ENCODE measurements at regions not wholly inside any gene's neighbourhood (a gene's known extent, or its start where the extent isn't known, plus 50 kb on each side); places are given as distances from the start of the nearest gene placed in this dataset.

DNA sequence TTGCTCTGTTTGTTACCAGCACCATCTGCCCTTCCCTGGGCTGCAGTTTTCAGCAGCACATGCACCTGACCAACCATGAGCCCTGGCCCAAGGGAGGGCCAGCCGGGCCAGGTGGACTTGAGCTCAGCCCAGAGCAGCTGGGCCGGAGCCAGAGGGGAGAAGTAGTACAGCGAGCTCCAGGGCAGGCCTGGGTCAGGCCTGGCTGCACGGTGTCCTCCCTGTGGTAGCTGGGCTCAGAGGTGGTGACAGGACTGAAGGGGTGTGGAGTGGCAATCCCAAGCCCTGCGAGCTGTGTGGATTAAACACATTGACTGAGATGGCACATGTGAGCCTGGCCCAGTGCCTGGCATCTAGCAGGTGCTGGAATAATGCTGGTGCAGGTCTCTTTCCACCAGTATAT lies 222.2 kb downstream of the GLI2 start:
- TF ChIP-seq POLR2A (IDR thresholded peaks at IDR 0.05): no peak
- no peaks in the 10 kb centered on the region for H3K27me3 ChIP-seq
- H3K4me3 ChIP-seq: no peak overlapping the region
- H3K27ac ChIP-seq: no peak overlapping the region
- no peaks in the 10 kb centered on the region for H3K36me3 ChIP-seq (replicated peaks in 1 of 2)
- no peaks in the 10 kb centered on the region for H3K9me3 ChIP-seq (replicated peaks in 1 of 3)
- whole genome bisulfite sequencing, 4 donors: 67 to 93% (median 89%) methylated on average over 1 to 5 of the region's 5 CpGs
- DNase-seq: no peak
- H3K4me1 ChIP-seq (replicated peaks in 1 of 2): no peaks in the 10 kb centered on the region
- intact Hi-C loops (cut with DNase I): no loop called here

DNA sequence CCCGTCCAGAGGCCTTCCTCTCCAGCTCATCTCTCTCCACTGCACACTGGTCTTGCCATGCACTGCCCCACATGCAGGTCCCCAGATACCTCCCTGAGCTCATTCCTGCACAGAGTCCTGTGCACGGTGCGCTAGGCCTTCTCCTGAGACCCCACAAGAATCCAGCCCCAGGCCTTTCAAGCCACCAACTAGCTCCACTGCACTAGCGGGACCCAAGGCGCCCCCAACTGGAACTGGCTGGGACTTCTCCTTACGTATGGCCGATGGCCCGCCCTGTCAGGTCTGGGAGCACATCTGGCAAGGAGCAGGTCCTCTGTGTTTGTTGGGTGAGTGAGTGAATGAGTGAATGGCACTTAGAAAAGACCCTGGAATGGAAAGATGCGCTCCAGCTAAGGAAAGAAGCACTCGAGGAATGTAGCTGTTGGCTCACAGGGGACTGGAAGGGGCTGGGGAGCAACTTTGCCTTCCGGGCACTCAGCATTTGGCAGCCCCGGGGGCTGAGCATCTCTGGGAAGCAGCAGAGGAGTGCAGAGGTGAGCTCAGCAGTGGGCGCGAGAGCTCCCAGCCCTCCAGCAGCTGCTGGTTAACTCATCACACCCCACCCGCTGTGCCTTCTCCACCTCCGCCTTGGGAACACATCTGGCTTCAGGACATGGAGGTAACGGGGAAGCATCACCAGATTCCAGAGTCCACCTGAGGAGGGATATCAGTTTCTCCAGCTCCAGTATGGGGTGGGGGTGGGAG lies 223.1 kb downstream of the GLI2 start:
- WGBS, 4 donors: 80 to 92% (median 86%) methylated on average over 10 to 17 of the region's 17 CpGs
- TF ChIP-seq, protein P1, sequence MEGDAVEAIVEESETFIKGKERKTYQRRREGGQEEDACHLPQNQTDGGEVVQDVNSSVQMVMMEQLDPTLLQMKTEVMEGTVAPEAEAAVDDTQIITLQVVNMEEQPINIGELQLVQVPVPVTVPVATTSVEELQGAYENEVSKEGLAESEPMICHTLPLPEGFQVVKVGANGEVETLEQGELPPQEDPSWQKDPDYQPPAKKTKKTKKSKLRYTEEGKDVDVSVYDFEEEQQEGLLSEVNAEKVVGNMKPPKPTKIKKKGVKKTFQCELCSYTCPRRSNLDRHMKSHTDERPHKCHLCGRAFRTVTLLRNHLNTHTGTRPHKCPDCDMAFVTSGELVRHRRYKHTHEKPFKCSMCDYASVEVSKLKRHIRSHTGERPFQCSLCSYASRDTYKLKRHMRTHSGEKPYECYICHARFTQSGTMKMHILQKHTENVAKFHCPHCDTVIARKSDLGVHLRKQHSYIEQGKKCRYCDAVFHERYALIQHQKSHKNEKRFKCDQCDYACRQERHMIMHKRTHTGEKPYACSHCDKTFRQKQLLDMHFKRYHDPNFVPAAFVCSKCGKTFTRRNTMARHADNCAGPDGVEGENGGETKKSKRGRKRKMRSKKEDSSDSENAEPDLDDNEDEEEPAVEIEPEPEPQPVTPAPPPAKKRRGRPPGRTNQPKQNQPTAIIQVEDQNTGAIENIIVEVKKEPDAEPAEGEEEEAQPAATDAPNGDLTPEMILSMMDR (IDR thresholded peaks at IDR 0.05): no peak
- no peaks in the 10 kb centered on the region for H3K9me3 ChIP-seq (replicated peaks in 1 of 3)
- no peaks in the 10 kb centered on the region for H3K4me1 ChIP-seq (replicated peaks in 1 of 2)
- H3K27me3 ChIP-seq: no peaks in the 10 kb centered on the region
- no peak overlapping the region for H3K4me3 ChIP-seq
- intact Hi-C loops (cut with DNase I): no loop called here
- DNase-seq: no peak
- H3K36me3 ChIP-seq (replicated peaks in 1 of 2): no peaks in the 10 kb centered on the region
- H3K27ac ChIP-seq: no peak overlapping the region

DNA sequence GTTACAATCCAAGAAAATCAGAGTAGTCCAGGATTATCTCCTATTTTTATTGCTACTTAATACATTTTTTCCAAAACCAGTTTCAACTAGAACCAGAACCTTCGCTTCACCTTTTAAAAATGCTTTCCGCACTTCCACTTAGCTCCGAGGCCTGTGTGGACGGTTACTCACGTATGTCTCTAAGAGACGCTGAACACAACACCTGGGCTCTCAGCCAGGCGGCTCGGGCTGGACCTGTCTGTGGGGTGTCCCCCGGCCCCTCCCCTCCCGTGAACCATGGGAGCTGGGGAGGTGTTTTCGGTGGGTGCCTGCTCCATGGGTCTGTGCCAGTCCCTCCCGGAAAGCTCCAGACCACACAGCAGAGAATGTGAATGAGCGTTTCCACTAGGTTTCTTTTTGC lies 223.8 kb downstream of the GLI2 start:
- no peak overlapping the region for H3K27ac ChIP-seq
- DNase-seq: peak in 1 of 7 donors; percentile 58
- H3K4me3 ChIP-seq: no peak overlapping the region
- no peak for TF ChIP-seq POLR2A (IDR thresholded peaks at IDR 0.05)
- TF ChIP-seq, protein P1 (IDR thresholded peaks at IDR 0.05): no peak
- H3K4me1 ChIP-seq (replicated peaks in 1 of 2): no peaks in the 10 kb centered on the region
- no peaks in the 10 kb centered on the region for H3K36me3 ChIP-seq (replicated peaks in 1 of 2)
- H3K27me3 ChIP-seq: no peaks in the 10 kb centered on the region
- no peaks in the 10 kb centered on the region for H3K9me3 ChIP-seq (replicated peaks in 1 of 3)
- intact Hi-C loops (cut with DNase I): no loop called here
- WGBS, 4 donors: 68 to 87% (median 80%) methylated on average over 10 to 13 of the region's 13 CpGs

DNA sequence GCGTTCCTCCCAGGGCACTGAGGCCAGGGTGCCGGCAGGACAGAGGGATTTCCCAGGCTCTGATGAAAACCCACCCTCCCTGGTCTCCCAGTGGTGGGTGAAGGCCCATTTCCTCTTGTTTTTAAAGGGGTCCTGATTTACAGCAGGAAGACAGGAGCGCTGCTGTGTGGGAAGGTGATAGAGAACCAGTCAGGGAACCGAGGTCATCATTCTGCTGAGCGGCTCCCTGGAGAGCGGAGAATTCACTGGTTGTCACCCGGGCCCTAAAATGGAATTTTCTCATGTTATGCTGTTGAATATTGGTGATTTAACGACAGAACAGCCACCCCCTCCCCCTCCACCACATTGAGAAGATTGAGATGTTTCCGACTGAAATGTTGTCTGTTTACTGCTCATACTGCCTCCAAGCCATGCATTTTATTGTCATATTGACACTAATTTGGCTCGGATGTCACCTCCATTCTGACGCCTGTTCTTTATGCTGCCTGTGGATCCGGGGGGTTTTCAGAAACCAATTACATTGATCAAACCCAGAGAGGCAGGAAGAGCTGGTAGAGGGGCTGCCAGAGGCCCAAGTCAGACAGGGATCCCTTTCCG lies 225.2 kb downstream of the GLI2 start:
- Histone ChIP-seq H3K27ac (no peak overlapping the region), H3K4me3 (no peak overlapping the region), H3K4me1 (replicated peaks in 1 of 2) (no peaks in the 10 kb centered on the region), H3K9me3 (replicated peaks in 1 of 3) (no peaks in the 10 kb centered on the region), H3K36me3 (replicated peaks in 1 of 2) (no peaks in the 10 kb centered on the region), H3K27me3 (no peaks in the 10 kb centered on the region)
- TF ChIP-seq, protein P1 (IDR thresholded peaks at IDR 0.05): no peak
- TF ChIP-seq POLR2A (IDR thresholded peaks at IDR 0.05): no peak
- WGBS, 4 donors: 80 to 84% (median 83%) methylated on average over 13 of the region's 13 CpGs
- no peak for DNase-seq
- intact Hi-C loops (cut with DNase I): no loop called here

DNA sequence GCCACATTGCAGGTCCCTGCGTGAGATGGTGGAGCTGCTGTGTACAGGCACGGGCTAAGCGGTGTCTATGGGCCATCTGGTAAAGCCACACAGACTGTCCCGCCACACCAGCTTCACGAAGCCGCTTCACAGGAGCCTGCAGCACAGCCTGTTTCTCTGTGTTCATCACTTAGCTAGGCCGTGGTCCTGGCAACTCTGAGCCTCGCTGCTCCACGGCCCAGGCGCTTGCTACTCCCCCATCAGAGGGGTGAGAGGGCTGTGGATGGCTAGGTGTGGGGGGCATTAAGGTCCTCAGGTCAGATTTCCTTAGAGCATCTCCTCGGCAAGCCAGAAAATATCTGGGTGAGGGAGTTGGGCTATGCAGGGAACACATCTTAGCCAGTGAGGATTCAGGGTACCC lies 225.7 kb downstream of the GLI2 start:
- H3K4me1 ChIP-seq (replicated peaks in 1 of 2): no peaks in the 10 kb centered on the region
- 73 to 94% (median 76%) methylated on average over 5 to 11 of the region's 11 CpGs for WGBS, 4 donors
- TF ChIP-seq, protein P1 (IDR thresholded peaks at IDR 0.05): no peak
- TF ChIP-seq POLR2A (IDR thresholded peaks at IDR 0.05): no peak
- H3K27me3 ChIP-seq: no peaks in the 10 kb centered on the region
- H3K4me3 ChIP-seq: no peak overlapping the region
- H3K9me3 ChIP-seq (replicated peaks in 1 of 3): no peaks in the 10 kb centered on the region
- intact Hi-C loops (cut with DNase I): no loop called here
- H3K36me3 ChIP-seq (replicated peaks in 1 of 2): no peaks in the 10 kb centered on the region
- no peak overlapping the region for H3K27ac ChIP-seq
- no peak for DNase-seq
